ENCODE measurements at regions not wholly inside any gene's neighbourhood (a gene's known extent, or its start where the extent isn't known, plus 50 kb on each side); places are given as distances from the start of the nearest gene placed in this dataset.
"Not testable (repeated sequence)": the region's sequence is repeated elsewhere in the genome, so short reads cannot be mapped to it uniquely, and the experiment has no call there.

GRCh38 chr6:80942911-80943310, 809.6 kb downstream of the TENT5A start:
- in situ Hi-C loops (cut with MboI; ENCODE audit: low sequenced_read_pairs): no loop called here

DNA sequence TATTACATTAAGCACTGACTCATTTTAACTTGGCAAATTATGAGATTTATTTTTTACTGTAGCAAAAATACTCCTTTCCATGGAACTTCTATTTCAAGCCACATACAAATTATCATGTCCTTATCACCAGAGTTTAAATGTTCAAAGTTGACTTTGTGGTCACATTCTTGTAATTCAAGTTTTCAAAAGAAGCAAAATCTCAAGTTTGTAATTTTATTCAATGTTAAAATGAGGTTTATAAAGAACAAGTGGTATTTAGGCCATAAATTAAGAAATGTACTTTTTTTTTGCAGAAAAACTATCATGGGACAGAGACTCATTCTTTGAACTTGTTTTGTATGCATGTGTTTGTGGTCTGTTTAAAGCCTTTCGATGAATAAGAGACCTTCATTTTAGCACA, 811.5 kb downstream of the TENT5A start:
- in situ Hi-C loops (cut with MboI; ENCODE audit: low sequenced_read_pairs): no loop called here

DNA sequence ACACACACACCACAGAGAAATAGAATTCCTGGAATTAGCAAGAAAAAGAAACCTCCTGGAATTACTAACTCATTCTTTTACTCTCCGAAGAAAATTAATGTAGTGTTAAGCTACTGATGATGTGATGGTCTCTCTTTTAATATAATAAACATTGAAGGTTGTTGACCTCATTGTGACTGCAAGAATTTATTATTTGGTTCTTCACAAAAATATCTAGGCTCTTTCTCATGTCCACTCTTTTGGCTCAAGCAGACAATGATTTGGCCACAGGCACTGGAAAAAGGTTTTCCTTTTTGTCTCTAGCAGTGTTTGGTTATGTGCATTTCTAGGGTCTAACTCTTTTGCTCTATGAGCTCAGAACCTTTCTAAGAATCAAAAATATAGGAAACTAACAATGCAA, 811.9 kb downstream of the TENT5A start:
- in situ Hi-C loops (cut with MboI; ENCODE audit: low sequenced_read_pairs): no loop called here

- in situ Hi-C loops (cut with MboI; ENCODE audit: low sequenced_read_pairs): no loop called here
Observed at GRCh38 chr6:80939898-80940297, 812.6 kb downstream of the TENT5A start.

DNA sequence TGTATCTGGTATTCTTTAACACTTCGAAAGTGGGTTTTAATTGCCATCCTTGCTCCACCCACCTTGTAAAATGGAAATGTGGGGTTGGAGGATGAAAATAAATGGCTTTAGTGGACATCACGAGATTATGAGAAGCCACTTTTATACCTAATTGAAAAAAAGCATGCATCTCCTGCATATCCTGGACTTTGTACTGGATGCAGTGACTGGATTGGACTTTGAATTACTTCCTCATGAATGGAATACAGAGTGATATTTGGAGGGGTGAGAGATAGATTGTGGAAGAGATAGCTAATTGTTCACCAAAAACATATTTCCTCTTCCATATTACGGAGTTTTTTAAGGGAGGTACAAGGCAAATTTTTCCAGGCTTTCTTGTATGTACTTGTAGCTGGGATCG, 813.0 kb downstream of the TENT5A start:
- in situ Hi-C loops (cut with MboI; ENCODE audit: low sequenced_read_pairs): no loop called here

GRCh38 chr6:80938131-80938530, 814.4 kb downstream of the TENT5A start:
- in situ Hi-C loops (cut with MboI; ENCODE audit: low sequenced_read_pairs): no loop called here

- in situ Hi-C loops (cut with MboI; ENCODE audit: low sequenced_read_pairs): no loop called here
Observed at GRCh38 chr6:80932359-80932758, 820.1 kb downstream of the TENT5A start.

GRCh38 chr6:80930376-80930775, 822.1 kb downstream of the TENT5A start:
- in situ Hi-C loops (cut with MboI; ENCODE audit: low sequenced_read_pairs): no loop called here

GRCh38 chr6:80923816-80924215, 817.3 kb downstream of the BCKDHB start:
- in situ Hi-C loops (cut with MboI; ENCODE audit: low sequenced_read_pairs): no loop called here

- in situ Hi-C loops (cut with MboI; ENCODE audit: low sequenced_read_pairs): no loop called here
Observed at GRCh38 chr6:80922916-80923455, 816.5 kb downstream of the BCKDHB start.

DNA sequence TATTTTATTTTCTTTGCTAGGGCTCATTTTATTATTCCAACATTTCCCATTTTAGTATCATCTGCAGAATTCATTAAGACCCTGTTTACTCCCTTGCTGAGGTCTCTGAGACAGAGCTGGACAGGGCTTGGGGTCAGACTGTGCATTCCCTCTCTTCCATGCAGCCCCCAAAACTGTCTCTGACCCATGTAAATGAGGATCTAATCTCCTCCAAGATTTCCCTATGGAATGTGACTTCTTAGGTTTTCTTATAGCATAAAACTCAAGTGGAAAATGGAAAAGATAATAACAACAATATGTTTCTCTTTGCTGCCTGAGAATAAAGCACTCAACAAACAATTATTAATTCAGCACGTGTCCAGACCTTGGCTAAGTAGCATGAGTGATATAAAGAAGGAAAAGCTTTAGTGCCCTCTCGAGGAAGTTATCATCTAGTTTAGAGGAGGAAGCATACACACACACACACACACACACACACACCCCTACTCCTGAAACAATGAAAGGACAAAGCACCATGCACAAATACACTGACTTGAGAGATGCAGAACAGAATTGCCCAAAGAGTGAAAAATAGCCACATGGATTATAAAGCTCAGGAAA, 815.5 kb downstream of the BCKDHB start:
- in situ Hi-C loops (cut with MboI; ENCODE audit: low sequenced_read_pairs): no loop called here

DNA sequence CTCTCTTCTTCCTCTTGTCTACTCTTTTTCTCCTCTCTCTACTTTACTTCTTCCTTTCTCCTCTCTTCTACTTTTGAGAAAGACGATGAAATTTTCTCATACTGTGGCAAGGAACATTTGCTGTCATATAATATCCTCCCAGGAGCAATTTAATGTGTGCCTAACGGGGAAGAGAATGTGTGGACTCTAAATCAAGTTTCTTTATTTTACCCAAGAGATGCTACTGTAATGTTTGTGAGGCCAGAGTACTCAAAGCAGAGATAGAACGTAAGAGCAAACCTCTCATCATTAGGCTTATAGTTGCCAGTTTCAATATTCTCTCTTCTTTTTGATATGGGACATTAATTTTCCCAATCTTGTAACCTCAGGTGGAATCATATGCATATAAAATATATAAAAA, 801.4 kb downstream of the BCKDHB start:
- in situ Hi-C loops (cut with MboI; ENCODE audit: low sequenced_read_pairs): no loop called here

DNA sequence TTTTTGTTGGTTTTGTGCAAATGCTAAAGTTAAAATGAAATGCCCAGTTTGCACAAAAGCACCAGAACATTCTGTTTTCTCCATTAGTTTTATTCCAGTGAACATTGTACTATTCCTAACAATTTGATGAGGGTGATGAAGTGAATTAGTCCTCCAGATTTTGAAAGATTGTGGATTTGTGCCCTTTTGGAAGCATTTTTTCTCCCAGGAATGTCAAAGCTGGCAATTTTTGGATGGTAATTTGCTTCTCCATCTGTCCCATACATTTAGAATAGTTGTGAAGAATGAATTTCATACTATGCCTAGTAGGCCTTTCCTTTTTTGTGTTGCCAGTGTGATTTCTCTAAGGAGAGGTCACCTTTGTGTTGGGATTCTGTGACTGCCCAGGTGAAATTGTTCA, 797.2 kb downstream of the BCKDHB start:
- in situ Hi-C loops (cut with MboI; ENCODE audit: low sequenced_read_pairs): no loop called here

DNA sequence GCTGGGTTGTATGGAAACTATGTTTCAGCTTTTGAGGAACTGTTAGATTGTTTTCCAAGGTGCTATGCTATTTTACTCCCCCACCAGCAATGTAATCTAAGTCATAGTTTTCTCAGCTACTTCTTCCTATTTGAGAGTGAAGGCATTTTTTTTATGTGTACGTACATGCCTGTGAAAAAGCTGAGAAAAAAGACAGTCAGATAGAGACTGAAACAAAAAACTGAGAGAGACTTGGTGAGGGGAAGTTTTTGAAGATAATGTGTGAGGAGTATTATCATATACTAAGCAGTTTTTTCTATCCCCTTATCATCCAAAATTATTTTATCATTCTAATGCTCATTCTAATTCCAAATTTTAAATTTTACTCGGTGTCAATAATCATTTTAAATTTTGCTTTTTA, 780.0 kb downstream of the BCKDHB start:
- in situ Hi-C loops (cut with MboI; ENCODE audit: low sequenced_read_pairs): no loop called here

- in situ Hi-C loops (cut with MboI; ENCODE audit: low sequenced_read_pairs): no loop called here
Observed at GRCh38 chr6:80872951-80873308, 766.5 kb downstream of the BCKDHB start.

DNA sequence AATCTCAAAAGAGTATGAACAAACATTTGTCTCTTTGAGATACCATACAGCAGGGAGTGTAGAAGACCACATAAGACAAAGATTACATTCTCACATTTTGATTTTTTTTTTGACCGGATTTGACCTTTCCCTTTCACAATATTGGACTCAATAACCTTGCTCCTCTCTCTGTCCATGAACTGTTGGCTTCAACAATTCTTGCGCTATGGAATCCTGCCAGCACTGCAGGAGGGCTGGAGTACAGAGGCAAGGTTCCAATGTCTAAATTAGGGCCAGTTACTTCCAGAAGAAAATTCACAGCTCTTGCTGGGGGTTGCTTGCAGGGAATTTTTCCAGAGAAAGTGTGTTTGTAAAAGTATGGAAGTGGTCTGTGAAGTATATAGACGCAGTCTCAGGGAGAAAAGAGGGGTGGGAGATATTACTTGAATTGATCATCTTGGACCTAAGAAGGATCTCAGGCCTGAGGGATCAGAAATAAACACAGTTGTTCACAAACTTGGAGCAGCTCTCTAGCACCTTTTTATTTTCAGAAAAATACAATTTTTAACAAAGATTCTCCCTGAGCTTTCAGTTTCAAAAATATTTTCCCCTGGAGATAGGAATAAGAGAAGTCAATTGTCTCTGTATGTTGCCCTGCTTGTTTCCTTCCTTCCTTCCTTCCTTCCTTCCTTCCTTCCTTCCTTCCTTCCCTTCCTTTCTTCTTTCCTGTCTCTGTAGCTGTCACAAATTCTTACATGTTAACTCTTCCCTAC, 765.9 kb downstream of the BCKDHB start:
- in situ Hi-C loops (cut with MboI; ENCODE audit: low sequenced_read_pairs): no loop called here

DNA sequence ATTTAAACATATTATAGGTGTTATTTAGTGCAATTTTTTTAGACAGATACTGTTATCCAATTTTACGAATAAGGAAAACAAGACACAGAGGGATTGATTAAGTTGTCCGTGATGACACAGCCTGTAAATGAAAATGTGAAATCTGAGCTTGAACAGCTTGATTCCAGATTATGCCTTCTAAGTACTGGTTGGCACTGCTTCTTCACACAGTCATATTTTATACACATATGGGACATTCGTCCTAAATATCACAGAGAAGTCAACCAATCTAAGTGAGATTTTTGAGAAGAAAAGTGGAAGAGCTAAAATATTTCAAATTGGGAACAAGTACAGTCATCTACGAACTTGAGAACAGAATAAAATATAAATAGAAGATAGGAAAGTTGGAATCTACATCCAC, 756.3 kb downstream of the BCKDHB start:
- in situ Hi-C loops (cut with MboI; ENCODE audit: low sequenced_read_pairs): no loop called here

DNA sequence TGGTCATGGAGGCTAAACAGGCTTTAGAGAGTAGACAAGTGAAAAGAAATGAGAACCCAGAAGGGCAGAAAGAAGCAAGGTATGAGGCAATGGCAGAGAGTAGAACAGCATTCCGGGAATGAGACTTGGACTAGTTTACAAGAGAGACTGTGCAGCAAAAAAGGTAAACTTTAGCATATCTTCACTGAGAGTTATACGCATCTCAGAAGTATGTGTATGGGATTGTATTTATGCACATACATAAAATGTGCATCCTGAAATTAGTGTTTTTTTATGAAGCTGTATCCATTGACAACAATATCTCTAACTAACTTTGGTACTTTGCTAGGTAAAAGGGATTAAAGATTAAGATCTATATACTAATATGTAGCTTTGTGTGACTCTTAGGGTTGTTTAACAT, 753.6 kb downstream of the BCKDHB start:
- in situ Hi-C loops (cut with MboI; ENCODE audit: low sequenced_read_pairs): no loop called here

DNA sequence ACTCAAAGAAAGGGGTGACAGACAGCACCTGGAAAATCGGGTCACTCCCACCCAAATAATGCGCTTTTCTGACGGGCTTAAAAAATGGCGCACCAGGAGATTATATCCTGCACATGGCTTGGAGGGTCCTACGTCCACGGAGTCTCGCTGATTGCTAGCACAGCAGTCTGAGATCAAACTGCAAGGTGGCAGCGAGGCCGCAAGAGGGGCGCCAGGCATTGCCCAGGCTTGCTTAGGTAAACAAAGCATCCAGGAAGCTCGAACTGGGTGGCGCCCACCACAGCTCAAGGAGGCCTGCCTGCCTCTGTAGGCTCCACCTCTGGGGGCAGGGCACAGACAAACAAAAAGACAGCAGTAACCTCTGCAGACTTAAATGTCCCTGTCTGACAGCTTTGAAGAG, 741.5 kb downstream of the BCKDHB start:
- in situ Hi-C loops (cut with MboI; ENCODE audit: low sequenced_read_pairs): not testable (repeated sequence)

- in situ Hi-C loops (cut with MboI; ENCODE audit: low sequenced_read_pairs): no loop called here
Observed at GRCh38 chr6:80832337-80832736, 725.9 kb downstream of the BCKDHB start.

GRCh38 chr6:80793411-80793810, 686.9 kb downstream of the BCKDHB start:
- in situ Hi-C loops (cut with MboI; ENCODE audit: low sequenced_read_pairs): no loop called here

DNA sequence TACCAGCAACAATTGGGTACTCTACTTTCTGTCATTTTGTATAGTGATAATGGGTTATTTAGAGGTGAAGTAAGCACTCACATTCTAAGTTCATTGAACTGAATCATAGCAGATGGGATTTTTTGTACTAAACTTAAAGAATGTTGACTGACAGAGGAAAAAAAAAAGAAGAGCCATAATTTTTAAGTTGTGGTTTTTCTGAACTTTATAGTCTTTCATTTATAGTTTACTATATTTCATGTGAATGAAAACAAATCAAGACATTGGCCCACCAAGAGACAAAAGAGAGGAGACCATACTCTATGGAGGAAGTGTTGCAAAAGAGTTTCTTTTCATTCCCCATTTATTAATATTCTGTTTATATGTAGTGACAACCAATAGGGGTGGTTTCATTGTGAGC, 685.7 kb downstream of the BCKDHB start:
- in situ Hi-C loops (cut with MboI; ENCODE audit: low sequenced_read_pairs): no loop called here

Measured in HL-60/S4 (cell line).